CD14-positive monocyte (primary cell): ENCODE measurements at regions not wholly inside any gene's neighbourhood (a gene's known extent, or its start where the extent isn't known, plus 50 kb on each side); places are given as distances from the start of the nearest gene placed in this dataset.

Experiments used
- DNase-seq, 3 donors: peaks; one replicate each; pipeline ENCODE4 v3.0.0-alpha.2; 2011 to 2022
- H2AFZ ChIP-seq: 2 replicates; pipeline ENCODE4 v1.6.0; 2012; ENCODE audit warnings: mild to moderate bottlenecking, low read depth, low read length, inconsistent platforms; ENCODE audit not compliant: insufficient read depth, poor library complexity, severe bottlenecking
- H3K27ac ChIP-seq, 2 donors: 1 replicate in 1 of 2; 2 replicates in 1 of 2; pipeline ENCODE4 v1.5.1; 2012 to 2013; ENCODE audit warnings: low read length in 2 of 2, control low read depth in 1 of 2, inconsistent platforms in 1 of 2, low read depth in 1 of 2, mild to moderate bottlenecking in 1 of 2
- H3K27me3 ChIP-seq, 2 donors: one replicate each; pipeline versions ENCODE4 v1.6.0 to v1.6.1; 2011 to 2013; ENCODE audit warnings: low read length in 2 of 2; ENCODE audit not compliant: control insufficient read depth in 2 of 2, insufficient read depth in 2 of 2
- H3K36me3 ChIP-seq, 2 donors: replicated peaks in 1 of 2; 1 replicate in 1 of 2; 2 replicates in 1 of 2; pipeline versions ENCODE4 v1.5.1 to v1.6.1; 2012 to 2013; ENCODE audit warnings: low read length in 2 of 2, control low read depth in 1 of 2, inconsistent platforms in 1 of 2, mild to moderate bottlenecking in 1 of 2; ENCODE audit not compliant: insufficient read depth in 2 of 2, control insufficient read depth in 1 of 2
- H3K4me1 ChIP-seq, 2 donors: 1 replicate in 1 of 2; 2 replicates in 1 of 2; pipeline versions ENCODE4 v1.5.1 to v1.6.1; 2012 to 2013; ENCODE audit warnings: low read length in 2 of 2, control low read depth in 1 of 2, inconsistent platforms in 1 of 2, mild to moderate bottlenecking in 1 of 2, moderate library complexity in 1 of 2; ENCODE audit not compliant: insufficient read depth in 2 of 2, control insufficient read depth in 1 of 2
- H3K4me2 ChIP-seq: replicated peaks from 2 replicates; pipeline ENCODE3; 2012; ENCODE audit warnings: low read length, moderate library complexity, mild to moderate bottlenecking; ENCODE audit not compliant: poor library complexity, severe bottlenecking; ENCODE audit errors: extremely low read depth
- H3K4me3 ChIP-seq, 3 experiments: fragments of 200-600 bp in 1 of 3; sonication (generic) in 1 of 3; replicated peaks in 1 of 3; 1 replicate in 2 of 3; 2 replicates in 1 of 3; pipeline ENCODE4 v1.5.1; 2011 to 2013; ENCODE audit warnings: low read length in 3 of 3, mild to moderate bottlenecking in 3 of 3, control low read depth in 2 of 3, low read depth in 2 of 3, inconsistent platforms in 1 of 3, moderate library complexity in 1 of 3
- H3K79me2 ChIP-seq: 2 replicates; pipeline ENCODE4 v1.6.0; 2012; ENCODE audit warnings: mild to moderate bottlenecking, control low read depth, inconsistent platforms, low read length, moderate library complexity; ENCODE audit not compliant: insufficient read depth
- H3K9ac ChIP-seq: 2 replicates; pipeline ENCODE4 v1.6.0; 2017; ENCODE audit warnings: low read length, mild to moderate bottlenecking; ENCODE audit not compliant: insufficient read depth, poor library complexity, severe bottlenecking
- H3K9me3 ChIP-seq, 2 donors: replicated peaks in 1 of 2; 1 replicate in 1 of 2; 2 replicates in 1 of 2; pipeline versions ENCODE4 v1.5.1 to v1.6.1; 2012 to 2013; ENCODE audit warnings: low read length in 2 of 2, control low read depth in 1 of 2; ENCODE audit not compliant: control insufficient read depth in 1 of 2, insufficient read depth in 1 of 2
- H4K20me1 ChIP-seq: 2 replicates; pipeline ENCODE4 v1.6.0; 2012; ENCODE audit warnings: mild to moderate bottlenecking, low read length, control low read depth, moderate library complexity; ENCODE audit not compliant: insufficient read depth
- H3K27ac Mint-ChIP-seq, 7 donors: one replicate each; pipeline ENCODE4 v1.8.0; 2020; ENCODE audit warnings: mild to moderate bottlenecking in 7 of 7, mixed read lengths in 7 of 7, moderate library complexity in 6 of 7, inconsistent platforms in 2 of 7
- H3K27me3 Mint-ChIP-seq, 3 donors: one replicate each; pipeline ENCODE4 v1.8.0; 2021 to 2022; ENCODE audit warnings: low read depth in 3 of 3, mild to moderate bottlenecking in 3 of 3, mixed read lengths in 3 of 3, moderate library complexity in 3 of 3, inconsistent platforms in 1 of 3
- H3K36me3 Mint-ChIP-seq, 2 donors: one replicate each; pipeline ENCODE4 v1.8.0; 2020; ENCODE audit warnings: mixed read lengths in 2 of 2, inconsistent platforms in 1 of 2, mild to moderate bottlenecking in 1 of 2
- H3K4me1 Mint-ChIP-seq: one replicate; pipeline ENCODE4 v1.8.0; 2020; ENCODE audit warnings: mild to moderate bottlenecking, mixed read lengths
- H3K4me3 Mint-ChIP-seq, 2 donors: one replicate each; pipeline ENCODE4 v1.8.0; 2020; ENCODE audit warnings: mild to moderate bottlenecking in 2 of 2, mixed read lengths in 2 of 2, moderate library complexity in 1 of 2
- H3K9me3 Mint-ChIP-seq, 7 donors: one replicate each; pipeline ENCODE4 v1.8.0; 2020 to 2022; ENCODE audit warnings: mixed read lengths in 7 of 7, mild to moderate bottlenecking in 6 of 7, moderate library complexity in 6 of 7, inconsistent platforms in 2 of 7
- CTCF ChIP-seq: fragments of 200-600 bp; IDR thresholded peaks from one replicate; pipeline ENCODE4 v1.8.0; 2022; ENCODE audit warnings: antibody characterized with exemption, mild to moderate bottlenecking
- WGBS: methylation state at CpG from one replicate; pipeline ENCODE4 v1.1.5; 2013; ENCODE audit warnings: missing lambda C conversion rate; ENCODE audit not compliant: insufficient coverage; 5-methylcytosine and 5-hydroxymethylcytosine counted together
- intact Hi-C, 2 donors: fragments of 100-400 bp; cut with micrococcal nuclease; formaldehyde crosslinking; loops; one replicate each; pipeline versions ENCODE4 v1.15.0 to v1.15.1; 2023

GRCh38 chr11:39804271-39804670 lies 1655.2 kb downstream of the LRRC4C start:
- DNase-seq: no peak
- H3K9me3 ChIP-seq: peaks cover 0 to 7% of the 10 kb centered on the region in 2 donors
- Mint-ChIP-seq H3K9me3 (peaks cover 0 to 18% (median 6%) of the 10 kb centered on the region in 7 donors), H3K36me3 (no peaks in the 10 kb centered on the region), H3K27me3 (no peaks in the 10 kb centered on the region), H3K4me1 (no peaks in the 10 kb centered on the region), H3K27ac (no peak overlapping the region), H3K4me3 (no peak overlapping the region)
- no peaks in the 10 kb centered on the region for H3K36me3 ChIP-seq
- no peak for TF ChIP-seq CTCF
- H3K4me2 ChIP-seq: no peak overlapping the region
- no peaks in the 10 kb centered on the region for H3K79me2 ChIP-seq
- H3K9ac ChIP-seq: no peak overlapping the region
- no peak overlapping the region for H2AFZ ChIP-seq
- no peaks in the 10 kb centered on the region for H3K27me3 ChIP-seq
- no peaks in the 10 kb centered on the region for H3K4me1 ChIP-seq
- no peak overlapping the region for H3K4me3 ChIP-seq
- no peaks in the 10 kb centered on the region for H4K20me1 ChIP-seq
- no peak overlapping the region for H3K27ac ChIP-seq
- intact Hi-C loops: no loop called here

GRCh38 chr11:39786682-39787081 lies 1672.8 kb downstream of the LRRC4C start:
- WGBS: 89% methylated on average over 6 of the region's 8 CpGs
- H3K79me2 ChIP-seq: no peaks in the 10 kb centered on the region
- Mint-ChIP-seq H3K27me3 (no peaks in the 10 kb centered on the region), H3K9me3 (peaks cover 2 to 27% (median 9%) of the 10 kb centered on the region in 7 donors), H3K36me3 (no peaks in the 10 kb centered on the region), H3K4me3 (no peak overlapping the region), H3K4me1 (peaks cover 2% of the 10 kb centered on the region), H3K27ac (no peak overlapping the region)
- H3K4me3 ChIP-seq: no peak overlapping the region
- H3K27me3 ChIP-seq: no peaks in the 10 kb centered on the region
- H4K20me1 ChIP-seq: no peaks in the 10 kb centered on the region
- TF ChIP-seq CTCF: no peak
- H2AFZ ChIP-seq: no peak overlapping the region
- H3K9me3 ChIP-seq: peaks cover 4 to 25% of the 10 kb centered on the region in 2 donors
- H3K4me1 ChIP-seq: no peaks in the 10 kb centered on the region
- no peak for DNase-seq
- intact Hi-C loops: no loop called here
- no peak overlapping the region for H3K9ac ChIP-seq
- H3K4me2 ChIP-seq: no peak overlapping the region
- no peak overlapping the region for H3K27ac ChIP-seq
- no peaks in the 10 kb centered on the region for H3K36me3 ChIP-seq
